COR-L47 (cell line): ENCODE measurements at regions not wholly inside any gene's neighbourhood (a gene's known extent, or its start where the extent isn't known, plus 50 kb on each side); places are given as distances from the start of the nearest gene placed in this dataset.

ENCODE experiments used
- DNase-seq: peaks from one replicate; lab custom pipeline; 2025; lab: John Stamatoyannopoulos, UW

DNA sequence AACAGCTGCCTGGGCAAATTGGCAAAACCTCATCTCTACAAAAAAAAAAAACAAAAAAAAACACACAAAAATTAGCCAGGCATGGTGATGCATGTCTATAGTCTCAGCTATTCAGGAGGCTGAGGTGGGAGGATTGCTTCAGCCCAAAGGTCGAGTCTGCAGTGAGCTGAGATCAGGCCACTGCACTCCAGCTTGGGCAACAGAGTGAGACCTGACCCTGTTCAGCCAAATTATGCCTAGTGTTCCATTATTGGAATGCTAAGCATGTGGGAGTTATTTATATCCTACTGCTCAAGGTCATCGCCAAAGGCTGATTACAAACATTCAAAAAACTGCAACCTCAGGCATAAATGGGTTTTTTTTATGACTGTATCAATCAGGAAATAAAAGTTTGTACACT is 1251.0 kb upstream of the PCDH9 start:
- no peak for DNase-seq

DNA sequence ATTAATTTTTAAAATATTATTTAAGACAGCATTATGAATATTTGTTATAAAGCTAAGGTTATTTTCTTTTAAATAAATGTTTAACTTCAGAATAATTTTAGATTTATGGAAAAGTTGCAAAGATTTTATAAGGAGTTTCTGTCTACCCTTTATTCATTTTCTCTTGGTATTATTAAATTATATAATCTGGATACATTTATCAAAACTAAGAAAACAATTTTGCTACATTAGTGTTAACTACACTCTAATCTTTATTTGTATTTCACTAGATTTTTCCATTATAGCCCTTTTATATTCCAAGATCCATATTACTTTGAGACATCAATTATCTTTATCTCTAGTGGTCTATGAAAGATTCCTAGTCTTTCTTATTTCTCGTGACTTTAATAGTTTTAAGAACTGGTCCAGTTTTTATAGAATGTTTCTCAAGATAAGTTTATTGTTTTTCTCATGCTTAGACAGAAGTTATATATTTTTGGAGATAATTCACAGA is 1243.7 kb upstream of the PCDH9 start:
- no peak for DNase-seq

DNA sequence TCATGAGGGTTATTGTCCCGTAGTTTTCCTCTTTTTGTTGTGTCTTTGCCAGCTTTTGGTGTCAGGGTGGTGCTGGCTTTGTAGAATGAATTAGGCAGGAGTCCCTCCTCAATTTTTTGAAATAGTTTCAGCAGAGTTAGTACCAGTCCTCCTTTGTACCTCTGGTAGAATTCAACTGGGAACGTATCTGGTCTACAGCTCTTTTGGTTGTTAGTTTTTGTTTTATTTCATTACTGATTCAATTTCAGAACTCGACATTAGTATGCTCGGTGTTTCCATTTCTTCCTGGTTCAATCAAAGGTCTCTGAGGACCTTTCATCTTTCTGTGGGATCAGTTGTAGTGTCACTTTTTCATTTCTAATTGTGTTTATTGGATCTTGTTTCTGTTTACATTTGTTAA is 1237.0 kb upstream of the PCDH9 start:
- DNase-seq: no peak

DNA sequence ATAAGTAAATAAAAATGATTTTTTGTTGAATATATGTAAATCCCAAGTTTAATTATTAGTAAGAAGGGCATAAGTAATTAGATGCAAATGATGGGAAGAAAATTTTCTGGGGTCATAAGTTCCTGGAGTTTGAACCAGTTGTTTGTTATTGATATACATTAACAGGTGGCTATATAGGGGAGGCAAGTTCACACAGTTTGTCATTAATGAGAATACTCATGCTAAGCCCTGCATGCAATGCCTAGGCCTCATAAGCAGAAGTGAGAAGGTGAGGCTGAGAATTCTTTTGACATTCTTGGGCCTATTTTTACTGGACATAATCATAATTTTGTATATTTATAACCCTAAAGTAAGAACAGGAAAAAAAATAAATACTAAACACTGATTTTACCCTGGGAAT is 1210.7 kb upstream of the PCDH9 start:
- DNase-seq: no peak

DNA sequence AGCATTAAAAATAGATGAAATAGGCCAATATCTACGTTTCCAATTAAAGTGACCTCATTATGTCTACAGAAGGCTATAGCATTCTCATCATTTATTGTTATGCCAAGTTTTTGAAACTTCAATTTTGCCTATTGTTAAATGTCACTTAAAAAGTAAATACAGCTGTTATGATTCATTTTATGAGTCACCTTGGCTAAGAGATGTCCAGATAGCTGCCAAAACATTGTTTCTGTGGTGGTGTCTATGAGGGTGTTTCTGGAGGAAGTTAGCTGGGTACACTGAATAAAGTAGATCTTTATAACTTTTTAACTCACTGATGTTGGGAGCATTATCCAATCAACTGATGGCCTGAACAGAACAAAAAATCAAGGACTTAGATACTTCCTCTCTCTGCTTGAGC is 1209.7 kb upstream of the PCDH9 start:
- peak; percentile 20 for DNase-seq

DNA sequence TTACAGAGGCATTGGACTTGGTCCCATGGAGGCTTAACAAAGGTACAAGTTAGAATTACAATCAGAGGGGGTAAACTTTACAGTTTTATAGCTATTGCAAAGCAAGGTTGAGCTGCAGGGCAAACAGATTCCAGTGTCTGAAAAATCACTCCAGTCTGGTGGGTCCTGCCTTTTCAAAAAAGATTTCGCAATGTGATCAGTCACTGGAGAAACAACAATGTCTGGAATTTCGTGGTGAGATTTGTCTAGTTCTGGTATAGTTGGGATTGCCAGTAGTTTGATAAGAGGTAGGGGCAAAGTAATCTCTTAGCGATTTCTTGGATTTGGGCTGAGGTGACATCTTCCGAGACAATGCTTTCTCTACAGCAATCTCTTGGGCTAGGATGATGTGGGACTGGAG is 1198.2 kb upstream of the PCDH9 start:
- DNase-seq: no peak

DNA sequence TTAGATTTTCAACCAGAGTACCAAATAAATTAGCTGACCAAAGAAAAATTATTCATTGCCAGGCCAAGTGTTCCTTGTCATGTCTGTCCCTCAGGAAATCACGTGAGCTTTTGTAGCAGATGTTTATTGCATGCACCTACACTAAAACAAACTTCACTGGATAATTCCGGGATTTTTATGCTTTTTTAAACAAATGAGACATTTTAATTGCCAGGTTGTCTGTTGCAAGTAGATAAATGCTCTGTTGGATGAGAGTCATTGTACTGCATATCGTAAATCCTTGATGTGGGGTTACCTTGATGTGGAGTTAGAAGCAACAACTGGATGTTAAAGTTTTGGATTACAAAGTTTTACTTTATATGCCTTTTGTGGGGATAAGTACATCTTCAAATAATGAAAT is 1187.7 kb upstream of the PCDH9 start:
- no peak for DNase-seq

DNA sequence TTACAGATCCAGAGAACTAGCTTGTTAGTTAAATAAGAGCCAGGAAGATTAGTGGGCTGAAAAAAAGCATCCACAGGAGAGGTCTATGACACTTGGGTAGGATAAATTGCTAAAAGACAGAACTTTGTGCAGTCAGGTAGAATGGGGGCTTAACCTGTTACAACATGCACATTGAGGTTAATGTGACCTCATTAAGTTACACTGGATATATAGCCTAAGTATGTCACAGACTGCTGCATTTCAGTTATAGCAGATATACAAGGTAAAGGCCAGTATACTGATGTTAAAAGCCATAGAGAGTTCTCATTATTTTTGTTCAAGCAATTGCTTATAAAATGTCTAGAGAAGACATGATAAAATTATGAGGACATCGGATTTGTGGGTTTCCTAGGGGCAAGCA is 1179.9 kb upstream of the PCDH9 start:
- no peak for DNase-seq

DNA sequence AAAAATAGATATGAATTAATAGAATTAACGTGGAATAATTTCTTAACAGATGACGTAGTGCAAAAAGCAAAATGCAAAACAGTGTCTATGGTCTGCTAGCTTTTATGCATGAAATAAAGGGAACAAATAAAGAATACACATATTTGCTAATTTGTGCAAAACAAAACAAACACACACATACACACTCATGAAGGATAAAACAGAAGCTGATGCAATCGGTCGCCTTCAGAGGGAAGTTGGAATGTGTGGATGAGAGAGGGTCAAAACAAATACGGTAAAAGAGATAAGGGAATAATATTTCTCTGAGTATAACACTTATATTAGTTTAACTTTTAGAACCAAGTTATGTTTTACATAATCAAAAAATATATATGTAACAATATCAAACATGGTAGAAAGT is 1160.9 kb upstream of the PCDH9 start:
- DNase-seq: no peak

DNA sequence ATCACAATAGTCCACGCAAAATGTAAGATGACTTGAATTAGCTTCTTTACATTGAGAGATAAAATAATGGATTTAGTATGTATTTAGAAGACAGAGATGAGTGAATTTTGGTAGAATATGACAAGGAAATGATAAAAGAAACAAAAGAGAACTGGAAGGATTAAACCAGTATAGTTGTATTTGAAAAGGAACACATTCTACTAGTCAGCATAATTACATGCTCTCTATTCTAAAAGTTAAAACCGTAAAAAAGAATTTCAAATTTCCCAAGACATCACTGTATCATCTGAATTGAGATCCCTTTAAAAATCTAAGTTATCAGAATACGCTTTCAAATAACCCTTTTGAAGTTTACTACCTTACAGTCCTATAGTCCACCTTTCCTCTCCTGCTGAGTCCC is 1156.7 kb upstream of the PCDH9 start:
- no peak for DNase-seq

DNA sequence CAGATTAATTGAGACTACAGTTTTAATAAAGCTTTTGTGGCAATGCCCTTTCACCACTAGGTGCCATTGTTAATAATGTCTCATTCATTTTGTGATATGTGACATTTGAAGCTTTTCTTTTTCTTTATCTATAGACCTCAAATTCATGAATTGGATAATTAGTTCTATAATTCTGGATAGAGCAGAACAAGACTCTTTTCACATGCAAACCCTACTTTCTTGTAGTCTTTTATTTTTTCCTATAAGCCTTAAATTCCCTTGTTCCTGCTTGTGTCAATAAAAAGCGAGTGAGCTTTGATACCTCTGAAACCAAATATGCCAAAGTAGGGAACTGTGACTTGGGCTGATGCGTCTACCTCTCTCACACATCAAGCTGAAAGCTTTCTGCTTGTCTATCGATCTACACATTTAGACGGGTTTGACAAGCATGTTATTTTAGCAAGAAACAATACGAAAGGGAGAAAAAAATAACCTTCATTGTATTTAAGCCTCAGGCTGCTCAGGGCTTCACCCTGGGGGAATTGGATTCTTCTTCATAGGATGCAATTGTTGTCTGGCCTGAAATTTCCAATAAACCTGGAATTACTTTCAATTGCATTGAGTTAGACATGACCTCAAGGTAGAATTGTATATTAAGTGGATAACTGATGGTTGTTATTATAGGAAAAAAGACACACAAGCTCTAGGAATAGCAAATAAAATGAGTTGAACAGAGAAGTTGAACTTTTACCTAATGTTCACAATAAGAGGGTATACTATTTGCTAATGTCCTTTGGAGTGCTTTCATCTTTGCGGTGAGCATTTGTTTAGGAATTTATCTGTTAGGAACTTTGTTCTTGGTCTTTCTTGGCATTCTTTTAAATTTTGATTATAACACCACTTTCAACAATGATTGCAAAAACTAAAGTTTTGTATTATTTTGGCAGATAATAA is 1150.2 kb upstream of the PCDH9 start:
- DNase-seq: no peak

DNA sequence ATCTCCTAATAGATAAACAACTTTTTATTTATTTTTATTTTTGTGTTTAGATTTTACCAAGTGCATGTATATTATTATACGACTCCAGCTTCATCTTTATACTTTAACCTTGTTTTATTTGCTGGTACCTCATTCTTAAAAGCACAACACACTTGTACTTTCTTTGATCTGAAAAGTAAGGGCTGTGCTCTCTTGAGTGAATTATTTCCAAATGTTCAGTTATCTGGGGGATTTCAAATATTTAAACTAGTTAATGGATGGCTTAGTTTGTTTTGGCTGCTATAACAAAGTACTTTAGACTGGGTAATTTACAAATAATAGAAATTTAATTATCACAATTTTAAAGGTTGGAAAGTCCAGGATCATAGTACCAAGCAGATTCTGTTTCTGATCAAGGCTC is 1148.2 kb upstream of the PCDH9 start:
- no peak for DNase-seq

DNA sequence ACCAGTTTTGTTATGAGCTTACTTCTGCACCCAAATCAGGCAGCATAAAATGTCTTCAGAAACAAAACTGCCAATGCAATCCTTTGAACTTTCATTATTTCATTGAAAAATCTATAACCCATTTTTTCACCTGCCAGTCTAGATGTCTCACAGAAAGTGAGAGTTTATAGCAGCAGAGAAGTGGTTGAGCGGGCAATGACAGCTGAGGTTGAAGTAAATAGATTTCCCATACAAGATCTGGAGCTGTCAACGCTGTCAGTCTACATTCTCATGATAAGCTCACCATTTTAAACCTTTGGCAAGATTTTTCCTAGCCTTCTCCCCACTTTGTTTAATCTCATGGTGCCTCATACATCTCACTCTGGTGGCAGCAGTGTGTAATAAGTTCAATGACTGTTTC is 1144.9 kb upstream of the PCDH9 start:
- no peak for DNase-seq

DNA sequence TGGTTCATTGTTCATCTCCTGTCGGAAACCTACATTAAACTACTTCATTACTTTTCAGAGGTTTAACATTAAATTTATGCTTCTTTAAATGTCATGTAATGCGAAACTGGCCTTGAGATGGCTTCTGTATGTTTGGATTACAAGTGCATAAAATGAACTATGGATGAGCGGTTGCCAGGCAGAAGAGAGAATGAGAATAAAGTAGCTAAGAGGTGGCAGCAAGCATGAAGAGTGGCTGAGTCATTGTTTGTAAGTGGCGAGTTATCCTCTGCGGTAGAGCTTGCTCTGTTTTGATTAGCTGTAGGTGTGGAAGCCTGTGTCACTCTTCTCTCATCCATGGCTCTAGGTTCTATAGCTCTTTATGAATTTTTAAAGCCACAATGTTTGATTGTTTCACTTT is 1139.6 kb upstream of the PCDH9 start:
- no peak for DNase-seq

DNA sequence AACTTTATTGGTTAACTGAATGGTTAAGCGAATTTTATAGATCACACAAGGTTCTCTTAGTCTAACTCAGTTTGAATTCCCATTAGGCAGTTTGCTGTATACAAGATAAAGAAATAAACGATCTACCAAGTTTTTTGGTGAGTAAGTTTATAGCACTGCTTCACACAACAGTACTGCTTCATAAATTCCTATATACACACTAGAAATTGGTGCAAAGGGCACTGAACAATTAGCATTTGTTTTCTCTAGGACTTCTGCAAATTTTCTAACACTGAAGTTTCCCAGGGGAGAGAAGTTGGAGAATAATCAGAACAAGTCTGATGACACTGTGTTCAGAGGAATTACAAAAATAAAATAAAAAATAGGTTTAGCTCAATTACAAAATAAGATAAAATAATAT is 1138.8 kb upstream of the PCDH9 start:
- DNase-seq: no peak

DNA sequence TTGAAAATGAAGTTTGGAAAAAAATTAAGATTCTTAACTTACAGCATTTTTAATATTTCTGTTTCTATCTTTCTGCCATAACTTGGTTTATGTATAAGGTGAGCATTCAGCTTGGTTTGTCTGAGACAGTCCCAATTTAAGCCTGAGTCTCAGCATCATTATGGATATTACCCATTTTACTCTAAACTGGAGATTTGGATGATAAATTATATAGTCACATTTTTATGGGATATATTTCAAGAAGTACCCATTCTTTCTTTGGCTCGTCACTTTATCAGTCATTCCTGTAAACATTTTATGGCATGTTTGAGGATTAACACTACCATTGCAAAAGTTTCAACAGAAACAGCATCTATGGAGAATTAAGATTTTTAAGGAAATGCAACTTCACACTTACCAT is 1129.0 kb upstream of the PCDH9 start:
- DNase-seq: no peak

DNA sequence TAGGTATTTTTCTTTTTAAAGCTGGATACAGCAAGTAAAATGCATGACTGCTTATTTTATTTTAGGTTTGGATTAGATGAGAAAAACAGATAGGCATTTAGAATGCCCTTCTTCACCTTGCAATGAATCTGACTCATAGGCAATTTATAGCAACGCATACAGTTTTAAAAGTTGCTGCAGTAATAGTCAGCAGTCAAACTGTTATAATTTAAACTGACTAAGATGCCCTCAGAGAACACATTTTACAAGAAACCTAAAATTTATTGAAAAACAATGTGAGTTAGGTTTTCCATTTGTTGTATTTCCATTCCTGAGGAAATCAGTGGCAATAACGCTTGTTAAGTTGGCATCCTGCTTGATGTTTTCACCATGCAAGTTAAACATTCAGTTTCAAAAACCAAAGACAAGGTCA is 1128.2 kb upstream of the PCDH9 start:
- DNase-seq: no peak

DNA sequence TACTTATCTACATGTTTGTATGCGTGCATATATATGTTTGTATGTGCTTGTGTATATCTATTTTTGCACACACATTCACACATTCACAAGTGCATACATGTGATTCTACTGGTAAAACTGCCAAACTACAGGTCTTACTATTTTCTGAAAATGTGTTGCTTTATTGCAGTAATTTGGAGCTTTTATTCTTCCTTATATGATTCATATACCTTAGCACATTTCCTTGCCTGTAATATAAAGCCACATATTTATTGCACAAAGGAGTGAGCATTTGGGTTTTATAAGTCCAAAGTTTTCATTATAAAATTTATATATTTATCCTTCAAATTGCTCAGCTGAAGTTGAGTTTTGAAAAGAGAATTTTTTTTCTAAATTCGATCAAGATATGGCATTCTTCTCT is 1120.4 kb upstream of the PCDH9 start:
- no peak for DNase-seq

DNA sequence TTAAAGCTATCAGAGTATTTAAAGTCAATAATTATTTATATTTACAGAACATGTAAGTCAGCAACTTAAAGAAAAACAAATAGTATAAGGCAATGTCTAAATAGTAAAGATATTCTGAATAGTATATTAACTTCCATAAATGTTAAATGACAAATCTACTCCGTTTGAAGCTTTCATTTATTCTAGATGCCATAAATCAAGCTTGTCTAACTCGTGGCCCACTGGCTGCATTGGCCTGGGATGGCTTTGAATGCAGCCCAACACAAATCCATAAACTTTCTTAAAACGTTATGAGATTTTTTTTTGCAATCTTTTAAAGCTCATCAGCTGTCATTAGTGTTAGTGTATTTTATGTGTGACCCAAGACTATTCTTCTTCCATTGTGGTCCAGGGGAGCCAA is 1117.1 kb upstream of the PCDH9 start:
- DNase-seq: no peak

DNA sequence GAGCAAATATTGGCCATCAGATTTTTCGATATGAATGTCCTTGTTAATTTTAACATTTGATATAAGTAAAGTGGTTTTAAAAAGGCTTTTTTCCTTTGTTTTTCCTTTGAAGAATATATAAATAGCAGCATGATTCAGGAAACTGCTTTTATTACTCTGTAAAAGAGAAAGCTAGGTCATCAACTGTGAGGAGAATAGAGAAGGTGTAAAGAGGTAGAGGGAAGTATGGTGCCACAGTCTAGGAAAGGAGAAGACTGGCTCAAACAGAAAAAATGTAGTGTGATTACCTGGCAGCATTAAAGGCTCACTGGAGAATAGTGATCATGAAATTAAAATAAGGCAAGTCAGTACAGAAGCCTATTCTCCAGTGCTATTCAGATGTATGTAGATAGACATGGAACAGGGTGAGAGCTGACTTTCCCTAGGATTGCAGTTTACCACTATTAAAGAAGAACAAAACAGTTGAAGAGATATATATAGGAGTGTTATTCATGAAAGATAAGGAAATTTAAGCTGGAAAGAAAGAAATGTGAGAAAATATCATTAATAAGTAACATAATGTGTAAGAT is 1115.9 kb upstream of the PCDH9 start:
- DNase-seq: no peak

DNA sequence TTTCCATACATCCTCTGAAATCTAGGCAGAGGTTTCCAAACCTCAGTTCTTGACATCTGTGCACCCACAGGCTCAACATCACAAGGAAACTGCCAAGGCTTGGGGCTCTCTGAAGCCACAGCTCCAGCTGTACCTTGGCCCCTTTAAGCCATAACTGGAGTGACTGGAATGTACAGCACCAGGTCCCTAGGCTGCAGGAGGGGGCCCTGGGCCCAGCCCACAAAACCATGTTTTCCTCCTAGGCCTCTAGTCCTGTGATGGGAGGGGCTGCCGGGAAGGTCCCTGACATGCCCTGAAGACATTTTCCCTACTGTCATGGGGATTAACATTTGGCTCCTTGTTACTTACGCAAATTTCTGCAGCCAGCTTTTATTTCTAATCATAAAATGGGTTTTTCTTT is 1093.0 kb upstream of the PCDH9 start:
- no peak for DNase-seq

DNA sequence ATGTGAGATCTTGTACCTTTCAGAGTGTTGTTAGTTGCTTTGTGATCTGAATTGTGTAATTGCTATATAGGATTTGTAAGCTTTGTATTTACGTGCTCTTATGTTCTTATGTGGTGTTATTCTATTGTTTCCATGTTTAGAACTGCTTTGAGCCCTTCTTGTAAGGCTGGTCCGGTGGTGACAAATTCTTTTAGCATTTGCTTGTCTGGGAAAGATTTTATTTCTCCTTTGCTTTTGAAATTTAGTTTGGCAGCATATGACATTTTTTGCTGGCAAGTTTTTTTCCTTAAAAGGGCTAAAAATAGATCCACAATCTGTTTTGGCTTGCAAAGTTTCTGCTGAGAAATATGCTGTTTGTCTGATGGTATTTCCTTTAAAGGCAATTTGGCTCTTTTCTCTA is 1089.2 kb upstream of the PCDH9 start:
- DNase-seq: no peak

DNA sequence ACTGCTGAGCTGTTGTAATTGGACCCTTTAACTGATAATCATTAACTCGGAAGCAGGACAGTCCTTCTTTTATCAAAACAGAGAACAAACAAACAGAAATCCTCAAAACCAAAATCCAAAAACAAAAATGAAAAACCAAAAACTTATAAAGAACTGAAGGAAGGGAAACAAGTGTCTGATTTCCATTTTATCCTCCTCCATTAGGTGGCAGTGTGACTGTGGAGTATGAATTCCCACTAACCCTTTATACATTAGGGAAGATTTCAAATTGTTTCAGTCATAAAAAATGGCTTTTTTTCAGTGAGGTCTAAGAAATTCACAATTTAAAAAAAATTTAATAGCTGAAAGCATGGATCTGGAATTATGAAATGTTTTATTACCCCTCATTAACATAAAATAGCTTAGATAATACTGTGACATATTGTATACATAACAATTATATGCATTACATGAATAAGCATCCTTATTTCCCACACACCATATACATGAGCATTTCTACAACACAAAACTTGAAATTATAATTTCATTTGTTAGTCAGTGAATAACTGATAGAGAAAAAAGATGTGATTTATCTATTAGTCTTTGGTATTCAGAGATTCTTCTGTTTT is 1074.3 kb upstream of the PCDH9 start:
- DNase-seq: peak; percentile 13
